RCC 7860 (cell line): ENCODE measurements at regions not wholly inside any gene's neighbourhood (a gene's known extent, or its start where the extent isn't known, plus 50 kb on each side); places are given as distances from the start of the nearest gene placed in this dataset.

Experiments
- DNase-seq: peaks from one replicate; pipeline ENCODE4 v3.0.0-alpha.2; 2015; ENCODE audit warnings: low spot score
- FAIRE-seq: peaks from 2 replicates; lab custom pipeline; 2012; peaks lifted over from hg19 to GRCh38; lab: Jason Lieb, UNC

DNA sequence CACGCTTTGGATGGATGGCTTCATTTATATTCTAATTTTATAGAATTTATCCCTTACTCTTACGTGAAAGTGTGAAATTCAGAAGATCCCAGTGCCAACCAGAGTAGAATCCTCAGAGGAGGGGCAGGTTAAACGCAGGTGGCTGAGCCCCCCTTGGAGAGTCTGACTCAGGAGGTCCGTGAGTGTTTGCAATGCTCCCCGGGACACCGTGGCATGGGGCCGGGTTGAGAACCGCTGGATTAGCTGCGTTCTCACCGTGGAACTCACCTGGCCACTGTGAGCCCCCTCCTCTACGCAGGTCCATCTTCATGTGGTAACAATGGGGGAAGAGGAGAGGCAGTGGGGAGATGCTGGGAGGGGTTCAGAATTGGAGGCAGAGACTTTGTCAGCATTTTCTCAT, 638.0 kb upstream of the MKI67 start:
- DNase-seq = no peak
- no peak for FAIRE-seq

- DNase-seq = no peak
- FAIRE-seq = no peak
Observed at GRCh38 chr10:128766915-128767314, 640.7 kb upstream of the MKI67 start.

GRCh38 chr10:128774979-128775378, 648.8 kb upstream of the MKI67 start:
- FAIRE-seq (no peak), DNase-seq (no peak)

GRCh38 chr10:128775743-128776142, 649.5 kb upstream of the MKI67 start:
- no peak for DNase-seq
- no peak for FAIRE-seq

DNA sequence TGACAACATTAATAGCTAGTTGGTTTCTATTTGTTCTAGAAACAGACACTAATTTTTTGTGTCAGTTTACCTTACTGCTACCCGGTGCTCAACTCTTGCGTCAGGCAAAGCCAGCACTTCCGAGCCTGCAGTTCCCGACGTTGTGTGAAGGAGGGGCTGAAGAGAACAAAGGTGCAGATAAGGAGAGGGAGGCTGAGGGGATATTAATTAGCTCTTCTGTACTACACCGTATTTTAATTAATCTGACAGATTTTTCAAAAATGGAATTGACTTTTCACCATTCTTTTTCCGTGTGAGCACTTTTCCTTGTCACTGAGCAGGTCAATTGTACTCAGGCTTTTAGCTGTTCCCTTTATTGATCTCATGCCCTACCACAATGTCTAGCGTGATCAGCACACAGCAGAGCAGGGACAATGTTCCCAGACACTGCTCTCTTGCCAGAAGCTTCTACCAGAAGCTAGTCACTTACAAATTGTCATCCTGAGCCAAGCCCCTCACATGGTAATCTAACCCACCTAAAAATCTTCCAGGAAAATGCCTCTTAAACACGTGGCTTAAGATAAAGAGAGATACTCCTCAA, 650.5 kb upstream of the MKI67 start:
- DNase-seq (no peak), FAIRE-seq (no peak)

DNA sequence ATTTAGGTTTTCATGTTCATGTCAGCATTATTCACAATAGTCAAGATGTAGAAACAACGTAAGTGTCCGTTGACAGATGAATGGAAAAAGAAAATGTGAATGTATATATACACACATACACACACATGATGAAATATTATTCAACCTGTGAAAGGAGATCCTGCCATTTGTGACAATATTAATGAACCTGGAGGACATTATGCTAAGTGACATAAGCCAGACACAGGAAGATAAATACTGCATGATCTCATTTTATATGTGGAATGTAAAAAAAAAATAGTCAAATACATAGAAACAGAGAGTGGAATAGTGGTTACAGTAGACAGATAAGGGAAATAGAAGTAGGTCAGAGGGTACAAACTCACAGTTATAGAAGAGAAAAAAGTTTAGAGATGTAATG, 651.1 kb upstream of the MKI67 start:
- FAIRE-seq = no peak

DNA sequence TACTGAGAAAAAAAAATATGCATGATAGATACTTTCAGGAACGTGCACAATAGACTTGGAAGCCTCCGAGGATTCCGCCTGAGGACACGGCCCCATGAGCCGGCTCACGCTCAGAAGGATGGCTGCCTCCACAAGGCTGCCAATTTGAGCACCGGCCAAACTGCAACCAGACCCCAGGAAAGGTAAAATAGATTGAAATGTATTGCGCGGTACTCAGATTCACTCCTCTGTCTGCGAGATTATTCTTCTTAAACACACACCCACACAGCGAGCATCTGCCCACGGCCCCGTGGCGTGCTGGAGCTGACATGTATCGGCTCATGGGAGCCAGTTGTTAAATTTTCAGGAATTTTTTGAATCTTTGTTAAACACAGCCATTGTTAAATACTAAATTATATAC, 653.2 kb upstream of the MKI67 start:
- FAIRE-seq (no peak), DNase-seq (no peak)

More for the DNA sequence above, 651.1 kb upstream of the MKI67 start:
- DNase-seq = no peak

- DNase-seq (no peak), FAIRE-seq (no peak)
Observed at GRCh38 chr10:128780156-128780761, 654.0 kb upstream of the MKI67 start.

DNA sequence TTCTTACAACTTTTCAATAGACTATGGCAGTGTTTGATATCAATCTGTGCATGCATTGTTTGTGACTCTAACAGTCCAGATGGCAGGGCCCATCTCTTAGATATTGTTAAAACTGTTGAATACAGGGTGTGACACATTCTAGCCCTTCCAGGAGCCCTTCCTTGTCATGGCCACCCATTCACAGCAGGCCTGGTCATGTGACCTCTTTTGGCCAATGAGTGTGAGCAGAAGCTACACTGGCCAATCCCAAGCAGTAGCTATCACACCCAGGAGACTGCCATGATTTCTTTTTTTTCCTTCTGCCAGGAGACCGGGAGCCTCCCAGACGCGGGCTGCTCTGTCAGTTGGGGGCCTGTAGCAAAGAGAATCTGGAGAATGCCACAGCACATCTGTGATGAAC, 655.4 kb upstream of the MKI67 start:
- DNase-seq (no peak), FAIRE-seq (no peak)

DNA sequence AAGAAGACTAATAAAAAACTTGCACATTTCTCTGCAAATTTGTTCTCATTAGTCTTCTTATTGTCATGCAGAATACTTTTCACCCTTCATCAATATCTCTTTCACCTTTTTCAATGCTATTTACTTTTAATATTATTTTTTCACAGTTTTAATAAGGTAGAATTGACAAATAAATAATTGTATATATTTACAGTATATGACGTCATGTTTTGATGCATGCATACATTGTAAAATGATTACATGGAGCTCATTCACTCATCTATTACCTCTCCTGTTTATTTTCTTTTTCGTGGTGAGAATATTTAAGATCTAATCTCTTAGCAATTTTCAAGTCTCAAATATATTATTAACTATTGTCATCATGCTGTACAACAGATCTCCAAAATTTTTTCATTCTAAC, 658.2 kb upstream of the MKI67 start:
- DNase-seq (no peak), FAIRE-seq (no peak)

- DNase-seq (no peak), FAIRE-seq (no peak)
Observed at GRCh38 chr10:128792426-128793140, 666.4 kb upstream of the MKI67 start.

DNA sequence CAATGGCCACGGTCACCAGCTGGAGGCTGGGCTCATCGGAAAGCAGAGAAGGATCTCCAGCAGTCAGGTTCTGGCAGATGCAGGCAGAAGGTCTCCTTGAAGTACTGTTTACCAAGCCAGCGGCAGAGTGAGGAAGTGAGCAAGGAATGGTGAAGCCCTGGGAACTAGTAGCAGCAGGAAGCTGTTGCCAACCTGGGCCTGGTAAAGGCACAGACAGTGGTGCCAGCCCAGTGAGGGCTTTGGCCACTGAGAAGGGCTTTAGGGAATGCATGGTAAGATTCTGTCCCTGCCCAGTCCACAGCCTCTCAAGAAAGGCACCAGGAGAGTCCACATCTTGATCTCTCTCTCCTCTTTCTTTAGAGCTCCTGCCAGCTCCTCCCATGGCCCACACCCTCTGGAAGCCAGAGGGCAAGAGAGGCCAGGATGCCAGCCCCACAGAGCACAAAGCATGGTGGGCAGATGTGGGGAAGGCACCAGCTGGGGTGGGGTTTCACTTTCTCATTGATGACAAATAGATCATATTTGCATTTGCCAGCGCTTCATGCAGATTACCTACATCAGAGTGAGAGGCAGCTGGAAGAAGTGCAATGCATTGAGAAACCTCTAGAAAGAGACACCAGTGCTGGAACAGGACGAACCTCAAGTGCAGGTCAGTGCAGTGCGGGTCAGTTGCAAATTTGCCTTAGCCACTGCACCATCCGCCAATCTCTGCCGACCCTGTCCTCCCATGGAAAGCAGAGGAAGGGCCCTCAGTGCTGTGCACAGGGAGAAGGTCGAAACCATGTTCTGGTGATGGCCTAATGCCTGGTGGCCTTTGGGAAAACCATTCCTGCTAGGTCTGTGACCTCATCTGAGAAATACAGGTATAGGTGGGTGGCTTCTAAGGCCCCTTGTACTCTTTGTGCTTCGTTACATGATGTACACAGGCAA, 667.8 kb upstream of the MKI67 start:
- no peak for FAIRE-seq
- DNase-seq = no peak

- DNase-seq = no peak
- FAIRE-seq = no peak
Observed at GRCh38 chr10:128796396-128796912, 670.2 kb upstream of the MKI67 start.

DNA sequence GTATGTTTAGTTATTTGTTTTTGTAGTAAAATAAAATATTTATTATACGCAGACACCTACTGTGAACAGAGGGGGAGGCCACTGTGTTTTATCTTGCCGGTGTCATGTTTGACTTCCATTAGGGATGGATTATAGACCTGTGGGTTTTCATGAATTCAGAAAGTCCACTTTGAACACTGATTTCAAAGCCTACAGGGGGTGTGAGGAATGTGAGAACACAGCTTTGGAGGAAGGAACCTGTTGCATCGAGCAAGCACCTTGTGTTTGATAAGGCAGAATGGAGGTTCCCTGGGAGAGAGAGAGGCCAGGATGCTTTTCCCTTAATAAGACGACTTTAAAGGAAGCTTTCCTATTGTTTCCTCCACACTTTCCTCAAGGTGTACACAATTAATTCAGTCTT, 665.0 kb upstream of the MGMT start:
- FAIRE-seq = no peak

GRCh38 chr10:128803790-128804189, 663.3 kb upstream of the MGMT start:
- no peak for DNase-seq
- no peak for FAIRE-seq

More for the DNA sequence above, 665.0 kb upstream of the MGMT start:
- DNase-seq = no peak

GRCh38 chr10:128804411-128804810, 662.6 kb upstream of the MGMT start:
- DNase-seq (no peak), FAIRE-seq (no peak)

- DNase-seq = no peak
- no peak for FAIRE-seq
Observed at GRCh38 chr10:128808921-128809440, 658.1 kb upstream of the MGMT start.

DNA sequence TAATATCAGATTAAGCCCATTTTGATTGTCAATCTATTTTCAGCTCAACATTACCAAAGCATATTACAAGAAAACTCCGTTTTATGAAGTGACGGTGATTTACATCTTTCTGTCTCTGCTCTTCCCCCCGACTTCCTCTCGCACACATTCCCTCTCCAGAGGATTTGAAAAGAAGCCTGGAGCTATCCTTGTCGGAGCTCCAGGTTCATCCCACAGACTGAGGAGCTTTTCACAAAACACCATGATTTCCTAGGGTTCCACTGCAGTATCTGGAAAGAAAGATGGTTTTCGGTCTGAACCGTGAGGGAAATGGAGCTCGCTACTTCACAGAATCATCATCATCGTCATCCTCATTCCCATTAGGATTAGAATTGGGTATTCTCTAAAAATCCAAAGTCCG, 655.5 kb upstream of the MGMT start:
- FAIRE-seq = no peak
- DNase-seq = no peak

DNA sequence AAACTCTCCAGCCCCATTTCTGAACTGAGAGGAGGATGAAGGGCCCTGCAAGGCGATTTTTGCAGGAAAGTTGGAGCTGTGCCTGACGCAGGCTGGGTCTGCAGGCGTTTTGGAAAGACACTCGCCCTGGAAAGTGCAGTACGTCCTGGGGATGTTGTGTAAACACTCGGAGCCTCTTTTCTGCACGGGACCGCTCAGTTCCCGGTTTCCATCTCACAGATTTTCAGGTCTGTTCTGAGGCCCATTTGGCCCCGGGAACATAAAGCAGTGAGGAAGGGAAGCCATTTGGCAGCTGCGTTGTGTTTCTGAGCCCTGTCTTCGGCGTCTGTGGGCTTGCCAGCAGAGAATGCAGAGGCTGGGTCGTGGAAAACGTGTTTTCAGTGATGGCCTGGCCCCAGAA, 655.0 kb upstream of the MGMT start:
- DNase-seq = no peak
- no peak for FAIRE-seq

GRCh38 chr10:128813574-128813973, 653.5 kb upstream of the MGMT start:
- DNase-seq (no peak), FAIRE-seq (no peak)

GRCh38 chr10:128814024-128814423, 653.0 kb upstream of the MGMT start:
- no peak for DNase-seq
- no peak for FAIRE-seq
